Renal cortex interstitium (tissue), 11 donors: ENCODE measurements at regions not wholly inside any gene's neighbourhood (a gene's known extent, or its start where the extent isn't known, plus 50 kb on each side); places are given as distances from the start of the nearest gene placed in this dataset.
"Not testable (repeated sequence)": the region's sequence is repeated elsewhere in the genome, so short reads cannot be mapped to it uniquely, and the experiment has no call there.

Experiments
- DNase-seq, 11 donors: peaks; one replicate each; pipeline ENCODE4 v3.0.0-alpha.2; 2013; ENCODE audit warnings: low read depth in 9 of 11, low spot score in 4 of 11; ENCODE audit errors: extremely low read depth in 1 of 11

- DNase-seq, result no peak
These were observed 191.3 kb upstream of the KCNJ3 start for GRCh38 chr2:154507186-154507585.

DNA sequence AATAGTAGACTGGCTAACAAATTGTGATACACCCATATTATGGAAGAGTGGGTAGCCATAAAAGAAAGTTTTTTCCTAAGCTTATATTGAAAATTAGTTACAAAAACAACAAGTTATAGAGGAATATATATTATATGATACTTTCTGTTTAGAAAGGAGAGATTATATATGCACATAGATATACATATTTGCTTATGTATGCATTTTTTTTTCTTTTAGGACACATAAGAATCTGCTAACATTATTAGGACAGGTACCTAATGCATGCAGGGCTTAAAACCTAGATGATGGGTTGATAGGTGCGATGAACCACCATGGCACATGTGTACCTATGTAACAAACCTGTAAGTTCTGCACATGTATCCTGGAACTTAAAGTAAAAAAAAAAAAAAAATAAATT, 179.6 kb upstream of the KCNJ3 start:
- no peak for DNase-seq

DNA sequence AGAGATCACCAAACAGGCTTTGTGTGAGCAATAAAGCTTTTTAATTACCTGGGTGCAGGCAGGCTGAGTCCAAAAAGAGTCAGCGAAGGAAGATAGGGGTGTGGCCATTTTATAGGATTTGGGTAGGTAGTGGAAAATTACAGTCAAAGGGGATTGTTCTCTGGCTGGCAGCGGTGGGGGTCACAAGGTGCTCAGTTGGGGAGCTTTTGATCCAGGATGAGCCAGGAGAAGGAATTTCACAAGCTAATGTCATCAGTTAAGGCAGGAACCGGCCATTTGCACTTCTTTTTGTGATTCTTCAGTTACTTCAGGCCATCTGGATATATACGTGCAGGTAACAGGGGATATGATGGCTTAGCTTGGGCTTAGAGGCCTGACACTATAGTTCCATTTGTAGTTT, 177.5 kb upstream of the KCNJ3 start:
- not testable (repeated sequence) for DNase-seq

DNA sequence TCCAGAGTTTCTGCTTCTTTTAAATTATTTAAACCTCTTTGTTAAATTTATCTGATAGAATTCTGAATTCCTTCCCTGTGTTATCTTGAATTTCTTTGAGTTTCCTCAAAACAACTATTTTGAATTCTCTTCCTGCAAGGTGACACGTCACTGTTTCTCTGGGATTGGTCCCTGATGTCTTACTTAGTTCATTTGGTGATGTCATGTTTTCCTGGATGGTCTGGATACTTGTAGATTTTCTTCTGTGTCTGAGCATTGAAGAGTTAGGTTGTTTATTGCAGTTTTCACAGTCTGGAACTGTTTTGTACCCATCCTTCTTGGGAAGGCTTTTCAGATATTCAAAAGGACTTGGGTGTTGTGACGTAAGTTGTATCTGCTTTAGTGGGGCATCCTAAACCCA, 172.3 kb upstream of the KCNJ3 start:
- no peak for DNase-seq

GRCh38 chr2:154527962-154528361, 170.5 kb upstream of the KCNJ3 start:
- DNase-seq, result no peak

GRCh38 chr2:154532004-154532403, 166.5 kb upstream of the KCNJ3 start:
- DNase-seq, result no peak

DNA sequence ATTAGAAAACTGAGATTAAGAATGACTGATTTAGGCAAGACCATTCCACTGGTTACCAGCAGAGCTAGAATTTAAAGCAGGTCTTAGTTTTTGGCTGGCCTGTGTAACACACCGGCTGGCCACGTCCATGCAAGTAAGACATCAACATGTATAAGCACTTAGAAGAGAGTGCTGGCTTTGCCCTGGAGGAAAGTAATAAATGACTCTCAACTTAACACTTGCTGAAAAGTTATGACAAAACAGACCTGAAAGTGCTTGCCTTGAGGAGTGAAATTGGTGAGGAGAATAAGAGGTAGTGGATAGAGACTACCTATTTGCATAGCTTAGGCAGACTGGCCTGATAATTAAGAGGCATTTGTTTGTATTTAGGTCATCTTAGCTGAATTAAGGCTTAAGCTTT, 165.7 kb upstream of the KCNJ3 start:
- DNase-seq, result peak in 1 of 11 donors; percentile 6

- DNase-seq, result no peak
These were observed 165.1 kb upstream of the KCNJ3 start for GRCh38 chr2:154533300-154533940.

DNA sequence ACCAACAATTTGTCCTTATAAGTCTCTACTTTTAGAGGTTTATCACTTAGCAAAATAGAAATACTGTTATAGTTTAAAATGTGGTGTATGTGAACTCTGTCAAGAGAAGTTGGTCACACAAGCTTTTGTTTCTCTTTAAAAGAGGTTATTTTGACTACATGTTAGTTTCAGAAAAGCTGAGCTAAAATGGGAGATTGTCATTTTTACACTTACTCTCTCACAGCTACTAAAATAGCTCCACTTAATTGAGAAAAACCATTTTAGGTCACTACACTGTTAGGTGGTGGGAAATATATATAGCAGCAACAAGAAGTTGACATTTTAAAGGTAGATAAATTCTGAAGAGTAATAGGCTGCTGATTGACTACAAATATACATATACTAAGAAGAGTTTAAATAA, 161.5 kb upstream of the KCNJ3 start:
- no peak for DNase-seq

DNA sequence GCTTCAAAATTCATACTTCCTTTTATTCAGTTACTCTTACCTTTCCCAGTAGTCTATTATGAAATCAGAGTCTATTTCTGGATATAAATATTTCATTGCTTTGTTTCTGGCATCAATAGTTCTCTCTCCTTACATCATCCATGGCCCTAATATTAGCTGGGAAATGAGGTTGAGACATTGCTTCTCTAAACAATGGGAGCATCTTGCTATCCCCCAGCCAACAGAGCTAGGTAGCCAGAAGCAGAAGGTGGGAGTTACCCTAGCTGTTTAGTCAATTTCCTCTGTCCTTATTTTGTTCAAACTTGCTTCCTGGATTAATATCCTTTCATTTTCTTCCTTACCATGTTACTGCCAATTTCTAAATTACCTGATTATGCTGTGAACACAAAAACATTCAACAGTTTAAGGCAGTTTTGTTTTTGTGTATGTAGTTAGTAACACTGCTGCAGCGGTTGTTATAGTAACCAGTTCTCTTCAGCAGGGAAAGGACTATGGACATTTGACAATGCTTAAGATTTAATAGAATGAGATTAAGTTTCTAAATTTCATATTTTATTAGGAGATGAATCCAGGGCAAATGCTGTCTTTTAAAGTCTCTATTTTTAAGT, 160.5 kb upstream of the KCNJ3 start:
- no peak for DNase-seq

DNA sequence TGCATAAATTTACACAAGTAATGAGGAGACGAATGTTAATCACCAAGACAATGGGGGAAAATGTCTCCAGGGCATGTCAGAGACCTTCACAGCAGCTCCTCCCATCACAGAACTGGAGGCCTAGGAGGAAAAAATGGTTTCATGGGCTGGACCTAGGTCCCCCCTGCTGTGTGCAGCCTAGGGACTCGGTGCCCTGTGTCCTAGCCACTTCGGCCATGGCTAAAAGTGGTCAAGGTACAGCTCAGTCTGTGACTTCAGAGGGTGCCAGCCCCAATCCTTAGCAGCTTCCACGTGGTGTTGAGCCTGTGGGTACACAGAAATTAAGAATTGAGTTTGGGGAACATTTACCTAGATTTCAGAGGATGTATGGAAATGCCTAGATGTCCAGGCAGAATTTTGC, 152.2 kb upstream of the KCNJ3 start:
- DNase-seq, result no peak

- DNase-seq, result no peak
These were observed 148.6 kb upstream of the KCNJ3 start for GRCh38 chr2:154549869-154550268.

GRCh38 chr2:154551649-154552048, 146.8 kb upstream of the KCNJ3 start:
- no peak for DNase-seq

DNA sequence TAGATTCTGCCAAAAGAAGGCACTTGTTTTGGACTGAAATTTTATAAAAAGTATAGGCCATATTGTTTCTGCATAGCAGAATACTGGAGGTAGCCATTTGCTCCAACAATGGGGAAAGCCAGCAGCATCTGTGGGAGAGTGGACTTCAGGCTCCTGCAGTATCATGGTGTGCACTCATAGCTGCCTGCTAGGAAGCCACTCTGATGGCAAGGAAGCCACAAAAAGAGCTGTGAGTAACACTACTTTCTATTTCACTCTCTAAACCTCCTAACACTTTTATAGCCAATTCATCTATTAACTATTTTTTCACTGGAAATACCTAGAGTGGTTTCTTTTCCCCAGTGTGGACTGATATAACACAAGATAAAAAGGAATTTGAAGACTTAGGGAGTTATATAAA, 144.4 kb upstream of the KCNJ3 start:
- no peak for DNase-seq

DNA sequence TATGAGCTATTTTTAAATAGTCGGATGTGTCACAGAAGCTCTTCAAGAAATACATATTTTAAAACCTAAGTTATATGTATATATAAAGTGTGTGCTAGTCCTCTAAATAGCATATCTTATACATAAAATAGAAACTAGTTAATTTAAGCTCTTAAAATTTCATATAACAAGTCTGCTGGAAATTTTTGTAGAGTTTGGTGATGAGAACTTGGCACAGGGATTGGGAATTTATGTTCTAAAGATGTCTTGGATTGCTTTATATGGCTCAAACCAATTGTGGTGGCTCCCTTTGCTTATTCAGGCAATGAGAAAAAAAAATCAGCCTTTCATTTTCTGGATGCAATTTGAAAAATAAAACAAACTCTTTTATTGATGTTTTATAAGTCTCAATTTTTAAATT, 142.8 kb upstream of the KCNJ3 start:
- no peak for DNase-seq

- no peak for DNase-seq
These were observed 142.3 kb upstream of the KCNJ3 start for GRCh38 chr2:154556146-154556545.

- no peak for DNase-seq
These were observed 141.9 kb upstream of the KCNJ3 start for GRCh38 chr2:154556607-154557006.

- DNase-seq, result no peak
These were observed 140.6 kb upstream of the KCNJ3 start for GRCh38 chr2:154557906-154558305.

- no peak for DNase-seq
These were observed 133.1 kb upstream of the KCNJ3 start for GRCh38 chr2:154565433-154565832.

DNA sequence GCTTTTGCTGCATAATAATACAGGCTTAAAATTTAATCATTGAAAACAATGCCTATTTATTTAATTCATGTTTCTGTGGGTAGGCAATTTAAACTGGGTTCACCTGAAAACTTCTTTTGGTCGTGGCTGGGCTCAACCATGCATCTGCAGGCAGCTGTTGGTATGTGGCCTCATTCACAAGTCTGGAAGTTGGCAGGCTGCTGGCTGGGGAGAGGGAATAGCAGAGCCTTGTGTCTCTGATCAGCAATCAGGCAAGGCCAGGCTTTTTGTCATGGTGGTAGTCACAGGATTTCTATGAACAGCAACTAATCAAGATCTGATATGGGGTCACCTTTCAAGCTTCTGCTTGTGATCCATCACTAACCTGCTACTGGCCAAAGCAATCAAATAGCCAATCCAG, 130.1 kb upstream of the KCNJ3 start:
- DNase-seq, result no peak

GRCh38 chr2:154570501-154570900, 128.0 kb upstream of the KCNJ3 start:
- DNase-seq, result no peak
